ENCODE measurements at regions not wholly inside any gene's neighbourhood (a gene's known extent, or its start where the extent isn't known, plus 50 kb on each side); places are given as distances from the start of the nearest gene placed in this dataset.
"Not testable (repeated sequence)": the region's sequence is repeated elsewhere in the genome, so short reads cannot be mapped to it uniquely, and the experiment has no call there.

DNA sequence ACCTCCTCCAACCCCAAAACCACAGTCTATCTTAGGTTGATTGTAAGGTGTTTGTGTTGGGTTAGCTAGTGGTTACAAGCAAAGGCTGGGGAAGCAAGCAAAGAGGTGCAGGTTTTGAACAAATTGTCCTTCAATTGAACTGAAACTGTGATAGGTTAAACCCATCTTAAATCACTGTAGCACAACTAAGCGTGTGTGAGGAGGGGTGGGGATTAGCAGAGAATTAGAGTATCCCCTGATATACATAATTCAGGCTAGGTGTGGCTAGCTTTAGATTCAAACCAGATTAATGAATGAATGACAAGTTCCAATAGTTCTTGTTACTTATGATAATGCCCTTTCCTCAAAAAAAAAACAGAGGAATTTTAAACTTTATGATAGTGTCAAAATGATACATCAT lies 191.0 kb upstream of the POF1B start:
- intact Hi-C loops (cut with DNase I, micrococcal nuclease), result no loop called here
- no peak for DNase-seq
- no peak for ATAC-seq
- H3K36me3 ChIP-seq (ENCODE audit: low read depth), result no peaks in the 10 kb centered on the region
- TF ChIP-seq, protein P1, sequence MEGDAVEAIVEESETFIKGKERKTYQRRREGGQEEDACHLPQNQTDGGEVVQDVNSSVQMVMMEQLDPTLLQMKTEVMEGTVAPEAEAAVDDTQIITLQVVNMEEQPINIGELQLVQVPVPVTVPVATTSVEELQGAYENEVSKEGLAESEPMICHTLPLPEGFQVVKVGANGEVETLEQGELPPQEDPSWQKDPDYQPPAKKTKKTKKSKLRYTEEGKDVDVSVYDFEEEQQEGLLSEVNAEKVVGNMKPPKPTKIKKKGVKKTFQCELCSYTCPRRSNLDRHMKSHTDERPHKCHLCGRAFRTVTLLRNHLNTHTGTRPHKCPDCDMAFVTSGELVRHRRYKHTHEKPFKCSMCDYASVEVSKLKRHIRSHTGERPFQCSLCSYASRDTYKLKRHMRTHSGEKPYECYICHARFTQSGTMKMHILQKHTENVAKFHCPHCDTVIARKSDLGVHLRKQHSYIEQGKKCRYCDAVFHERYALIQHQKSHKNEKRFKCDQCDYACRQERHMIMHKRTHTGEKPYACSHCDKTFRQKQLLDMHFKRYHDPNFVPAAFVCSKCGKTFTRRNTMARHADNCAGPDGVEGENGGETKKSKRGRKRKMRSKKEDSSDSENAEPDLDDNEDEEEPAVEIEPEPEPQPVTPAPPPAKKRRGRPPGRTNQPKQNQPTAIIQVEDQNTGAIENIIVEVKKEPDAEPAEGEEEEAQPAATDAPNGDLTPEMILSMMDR (IDR thresholded peaks at IDR 0.05), result no peak
- no peaks in the 10 kb centered on the region for H3K9me3 ChIP-seq
- H3K4me3 ChIP-seq, result no peak overlapping the region
- H3K4me1 ChIP-seq (ENCODE audit: low read depth), result no peaks in the 10 kb centered on the region

DNA sequence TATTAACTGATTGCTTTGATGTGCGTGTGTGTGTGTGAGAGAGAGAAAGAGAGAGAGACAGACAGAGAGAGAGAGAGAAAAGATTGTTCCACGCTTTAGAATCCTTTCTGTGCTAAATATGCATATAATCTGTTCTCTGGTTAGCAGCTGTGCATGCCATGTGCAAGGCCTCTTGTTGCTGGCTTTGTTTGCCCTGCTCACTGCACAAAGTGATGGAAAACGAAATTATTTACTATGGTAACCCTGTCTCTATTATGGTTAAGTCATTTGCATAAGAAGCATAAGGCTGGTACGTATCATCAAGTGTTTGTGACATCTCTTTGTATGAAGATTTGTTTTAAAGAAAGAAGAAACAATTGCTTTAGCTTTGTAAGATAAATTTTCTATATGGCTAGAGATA lies 190.2 kb upstream of the POF1B start:
- Histone ChIP-seq H3K4me1 (ENCODE audit: low read depth) (no peaks in the 10 kb centered on the region), H3K36me3 (ENCODE audit: low read depth) (no peaks in the 10 kb centered on the region), H3K9me3 (no peaks in the 10 kb centered on the region), H3K4me3 (no peak overlapping the region)
- TF ChIP-seq, protein P1 (IDR thresholded peaks at IDR 0.05), result no peak
- intact Hi-C loops (cut with DNase I, micrococcal nuclease), result no loop called here
- DNase-seq, result no peak
- no peak for ATAC-seq

DNA sequence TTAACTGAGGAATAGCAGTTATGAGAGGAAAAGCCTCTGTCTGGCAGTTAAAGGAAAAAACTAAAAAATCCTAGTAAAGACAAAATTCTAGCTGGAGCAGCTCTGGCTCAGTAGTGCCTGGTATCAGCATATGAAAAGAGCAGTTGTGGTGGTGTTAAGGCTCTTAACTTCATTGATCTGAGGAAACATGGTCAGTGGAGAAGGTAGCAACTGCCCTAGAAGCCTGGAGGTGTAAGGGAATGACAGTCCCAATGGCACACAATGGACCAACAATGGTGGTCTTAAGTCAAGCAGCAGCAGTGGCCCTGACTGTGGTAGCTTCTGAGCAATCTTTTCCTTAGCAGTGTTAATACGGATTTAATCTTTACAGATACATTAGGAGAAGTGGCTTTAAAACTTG lies 189.6 kb upstream of the POF1B start:
- no peak overlapping the region for H3K4me3 ChIP-seq
- H3K36me3 ChIP-seq (ENCODE audit: low read depth), result no peaks in the 10 kb centered on the region
- no peaks in the 10 kb centered on the region for H3K9me3 ChIP-seq
- DNase-seq, result no peak
- ATAC-seq, result no peak
- no peaks in the 10 kb centered on the region for H3K4me1 ChIP-seq (ENCODE audit: low read depth)
- intact Hi-C loops (cut with DNase I, micrococcal nuclease), result no loop called here
- TF ChIP-seq, protein P1 (IDR thresholded peaks at IDR 0.05), result no peak

DNA sequence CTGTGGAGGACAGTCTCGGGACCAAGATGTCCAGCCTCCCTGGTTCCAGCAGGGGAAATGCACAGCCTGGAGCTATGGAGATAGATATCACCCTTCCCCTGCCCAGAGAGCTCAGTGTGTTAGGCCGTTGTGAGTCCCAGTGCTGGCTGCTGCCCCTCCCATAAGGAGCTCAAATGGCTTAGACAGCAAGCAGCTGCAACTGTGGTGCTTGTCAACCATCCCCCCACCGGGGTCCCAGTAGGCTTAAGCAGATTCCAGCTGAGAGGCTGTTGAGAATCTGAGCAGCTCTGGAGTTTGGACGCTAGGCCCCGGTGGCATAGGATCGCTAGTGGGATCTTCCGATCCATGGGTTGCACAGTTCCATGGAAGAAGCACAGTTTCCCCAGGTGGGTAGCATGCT lies 181.8 kb upstream of the POF1B start:
- Histone ChIP-seq H3K4me3 (no peak overlapping the region), H3K9me3 (no peaks in the 10 kb centered on the region), H3K36me3 (ENCODE audit: low read depth) (no peaks in the 10 kb centered on the region), H3K4me1 (ENCODE audit: low read depth) (no peaks in the 10 kb centered on the region)
- TF ChIP-seq, protein P1 (IDR thresholded peaks at IDR 0.05), result no peak
- DNase-seq, result no peak
- intact Hi-C loops (cut with DNase I, micrococcal nuclease), result no loop called here
- no peak for ATAC-seq

DNA sequence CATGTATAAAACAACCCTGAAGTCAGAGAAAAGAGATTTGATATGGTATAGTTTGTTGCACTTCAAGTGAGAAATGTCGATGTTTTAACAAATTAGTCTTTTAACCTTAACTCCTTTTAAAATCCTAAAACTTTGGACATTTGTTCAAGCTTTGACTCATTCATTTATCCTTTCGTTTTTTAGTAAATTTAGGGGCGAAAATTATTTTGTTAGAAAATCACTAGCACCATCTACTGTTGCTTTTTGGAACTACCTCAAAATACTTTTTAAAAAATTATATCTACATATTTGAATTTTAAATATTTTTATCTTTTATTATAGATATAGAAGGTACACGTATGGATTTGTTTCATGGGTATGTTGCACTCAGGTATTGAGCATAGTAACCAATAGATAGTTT lies 165.1 kb upstream of the POF1B start:
- intact Hi-C loops (cut with DNase I, micrococcal nuclease), result loop anchor here (10.0 kb wide), 1 partner anchor 430 kb away; no protein-coding TSS in a partner anchor
- Histone ChIP-seq H3K4me3 (no peak overlapping the region), H3K9me3 (no peaks in the 10 kb centered on the region), H3K36me3 (ENCODE audit: low read depth) (no peaks in the 10 kb centered on the region), H3K4me1 (ENCODE audit: low read depth) (no peaks in the 10 kb centered on the region)
- TF ChIP-seq, protein P1 (IDR thresholded peaks at IDR 0.05), result no peak
- no peak for DNase-seq
- no peak for ATAC-seq

DNA sequence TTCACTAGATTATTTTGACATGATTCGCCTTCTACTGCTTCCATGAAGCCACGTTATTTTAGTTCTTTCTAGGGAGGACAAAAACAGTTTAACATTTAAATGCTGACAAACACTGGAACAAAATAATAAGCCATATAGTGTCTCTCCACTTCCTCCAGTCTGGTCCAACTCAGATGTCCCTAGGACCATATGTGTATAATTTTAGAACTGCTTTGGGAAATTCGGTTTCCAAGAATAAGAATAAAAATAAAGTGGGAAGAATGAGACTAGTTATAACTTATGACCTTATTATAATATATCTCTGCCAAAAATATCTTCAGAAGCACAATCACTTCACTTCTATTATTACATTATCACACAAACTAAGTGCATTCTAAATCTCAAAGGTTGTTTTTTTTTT lies 164.4 kb upstream of the POF1B start:
- ATAC-seq (no peak), DNase-seq (no peak)
- intact Hi-C loops (cut with DNase I, micrococcal nuclease), result loop anchor here (10.0 kb wide), 1 partner anchor 429 kb away; no protein-coding TSS in a partner anchor

DNA sequence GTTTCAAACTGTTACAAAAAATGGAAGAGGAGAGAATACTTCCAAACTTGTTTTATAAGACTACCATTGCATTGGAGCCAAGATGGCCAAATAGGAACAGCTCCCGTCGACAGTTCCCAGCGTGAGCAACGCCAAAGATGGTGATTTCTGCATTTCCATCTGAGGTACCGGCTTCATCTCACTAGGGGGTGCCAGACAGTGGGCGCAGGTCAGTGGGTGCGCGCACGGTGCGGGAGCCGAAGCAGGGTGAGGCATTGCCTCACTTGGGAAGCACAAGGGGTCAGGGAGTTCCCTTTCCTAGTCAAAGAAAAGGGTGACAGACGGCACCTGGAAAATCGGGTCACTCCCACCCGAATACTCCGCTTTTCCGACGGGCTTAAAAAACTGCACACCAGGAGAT lies 149.7 kb upstream of the POF1B start:
- ATAC-seq; DNase-seq; H3K4me3 ChIP-seq; H3K36me3 ChIP-seq (ENCODE audit: low read depth); H3K9me3 ChIP-seq; H3K4me1 ChIP-seq (ENCODE audit: low read depth); intact Hi-C loops (cut with DNase I, micrococcal nuclease): not testable (repeated sequence)

More for the DNA sequence above, 164.4 kb upstream of the POF1B start:
- H3K9me3 ChIP-seq, result no peaks in the 10 kb centered on the region
- TF ChIP-seq, protein P1 (IDR thresholded peaks at IDR 0.05), result no peak
- H3K4me3 ChIP-seq, result no peak overlapping the region
- no peaks in the 10 kb centered on the region for H3K36me3 ChIP-seq (ENCODE audit: low read depth)
- no peaks in the 10 kb centered on the region for H3K4me1 ChIP-seq (ENCODE audit: low read depth)

Data from mucosa of descending colon (tissue), 3 donors.